ENCODE measurements at regions not wholly inside any gene's neighbourhood (a gene's known extent, or its start where the extent isn't known, plus 50 kb on each side); places are given as distances from the start of the nearest gene placed in this dataset.
"Not testable (repeated sequence)": the region's sequence is repeated elsewhere in the genome, so short reads cannot be mapped to it uniquely, and the experiment has no call there.

DNA sequence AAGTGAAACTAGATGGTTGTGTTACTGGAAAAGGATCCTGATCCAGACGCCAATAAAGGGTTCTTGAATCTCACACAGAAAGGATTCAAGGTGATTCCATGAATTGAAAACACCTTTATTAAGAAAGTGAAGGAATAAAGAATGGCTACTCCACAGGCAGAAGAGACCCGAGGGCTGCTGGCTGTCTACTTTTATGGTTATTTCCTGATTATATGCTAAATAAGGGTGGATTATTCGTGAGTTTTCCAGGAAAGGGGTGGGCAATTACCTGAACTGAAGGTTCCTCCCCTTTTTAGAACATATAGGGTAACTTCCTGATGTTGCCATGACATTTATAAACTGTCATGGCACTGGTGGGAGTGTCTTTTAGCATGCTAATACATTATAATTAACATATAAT lies 50.9 kb upstream of the WARS2 start:
- DNase-seq (ENCODE audit: extremely low read depth, low read depth, low spot score), result no peak

DNA sequence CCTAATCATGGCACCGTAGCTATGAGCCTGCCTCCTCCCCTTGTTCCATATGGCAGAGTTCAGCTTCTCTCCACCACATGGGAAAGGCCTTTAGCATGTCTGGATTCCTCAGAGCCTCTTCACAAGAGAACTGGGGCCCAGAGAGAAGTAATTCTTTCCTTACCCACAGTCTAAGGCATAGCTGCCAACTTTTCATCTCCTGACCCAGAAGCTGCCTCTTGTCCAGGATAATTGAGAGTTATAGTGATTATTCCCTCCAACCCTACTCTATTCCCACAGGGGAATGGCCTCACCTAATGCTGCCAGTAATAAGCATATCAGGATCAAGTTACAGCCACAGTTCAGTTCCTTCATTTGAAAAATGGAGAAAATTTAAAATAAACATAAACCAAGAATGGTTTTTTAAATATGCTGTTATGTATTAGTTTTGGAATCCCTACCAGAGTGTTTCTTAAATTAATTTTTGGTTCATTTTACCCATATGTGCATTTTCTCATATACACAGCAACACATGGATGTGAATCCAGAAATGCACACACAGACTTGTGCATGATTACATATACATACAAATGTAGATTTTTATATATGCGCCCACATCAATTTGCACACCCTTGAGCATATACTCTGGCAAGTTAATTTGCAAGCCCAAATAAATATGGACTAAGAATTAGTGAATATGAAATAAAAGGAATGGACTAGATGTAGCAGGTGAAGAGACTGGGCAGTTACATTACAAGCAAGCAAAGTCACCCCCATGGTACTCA lies 63.9 kb upstream of the WARS2 start:
- no peak for DNase-seq (ENCODE audit: extremely low read depth, low read depth, low spot score)

DNA sequence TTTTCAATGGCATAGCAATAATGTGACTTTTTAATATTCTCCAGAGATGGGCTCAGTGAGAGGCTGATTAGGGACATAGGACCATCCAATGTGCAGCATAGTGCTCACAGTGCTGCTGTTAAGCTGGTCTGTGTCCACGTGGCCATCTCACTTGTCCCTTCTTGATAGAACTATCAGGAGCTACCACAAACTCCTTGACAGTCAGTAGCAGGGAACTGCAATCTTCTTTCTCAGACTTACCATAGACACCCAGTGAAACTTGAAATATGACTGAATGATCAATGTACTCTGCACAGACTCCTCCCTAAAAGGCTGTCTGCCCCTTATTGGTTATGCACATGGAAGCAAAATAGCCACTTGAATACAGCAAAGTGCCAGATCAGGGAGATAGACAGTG lies 64.5 kb upstream of the WARS2 start:
- DNase-seq (ENCODE audit: extremely low read depth, low read depth, low spot score), result no peak

DNA sequence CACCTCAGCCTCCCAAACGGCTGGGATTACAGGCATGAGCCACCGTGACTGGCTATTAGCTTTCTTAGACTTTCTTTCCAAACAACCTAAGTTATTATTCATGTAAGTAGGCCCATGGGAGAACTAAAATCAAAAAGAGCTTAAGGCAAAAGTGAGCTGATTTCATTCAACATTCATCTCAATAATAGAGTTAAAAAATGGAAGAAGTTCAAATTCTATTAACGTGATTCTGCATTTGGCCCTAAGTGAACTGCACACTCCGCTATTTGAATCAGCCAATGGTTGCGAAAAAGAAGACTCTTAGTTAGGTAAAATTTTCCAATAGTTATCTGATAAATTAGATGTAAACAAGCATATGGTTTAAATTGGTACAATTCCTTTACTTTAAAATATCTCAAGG lies 68.6 kb upstream of the WARS2 start:
- DNase-seq (ENCODE audit: extremely low read depth, low read depth, low spot score), result no peak

DNA sequence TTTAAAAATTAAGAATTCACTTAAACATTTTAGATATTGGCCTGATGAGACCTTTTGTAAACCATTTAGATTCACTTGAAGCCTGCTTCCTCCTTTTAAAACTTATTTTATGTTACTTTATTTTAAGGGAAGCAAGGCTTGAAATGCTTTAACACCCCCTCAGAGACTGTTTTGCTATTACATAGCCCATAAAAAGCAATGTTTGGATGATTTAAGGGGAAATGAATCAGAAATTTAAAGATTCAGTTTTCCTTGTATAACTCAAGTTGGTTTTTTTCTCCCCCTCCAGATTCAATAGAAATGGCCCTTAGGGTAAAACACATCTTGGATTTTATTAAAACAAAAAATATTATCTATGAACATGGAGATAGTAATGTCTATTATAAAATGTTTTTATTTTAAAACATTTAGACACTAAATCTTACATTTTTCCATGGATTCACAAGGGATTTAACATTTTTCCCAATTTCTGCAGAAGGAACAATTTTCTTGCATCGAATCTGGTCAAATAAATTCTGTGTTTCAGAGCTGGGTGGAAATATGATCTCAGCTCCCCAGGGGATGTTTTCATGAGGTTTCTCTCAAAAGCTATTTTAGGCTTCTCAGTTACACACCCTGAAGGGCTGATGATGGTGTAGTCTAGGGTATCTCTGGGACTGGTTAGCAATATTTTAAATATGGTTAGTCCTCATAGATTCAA lies 69.3 kb upstream of the WARS2 start:
- no peak for DNase-seq (ENCODE audit: extremely low read depth, low read depth, low spot score)

DNA sequence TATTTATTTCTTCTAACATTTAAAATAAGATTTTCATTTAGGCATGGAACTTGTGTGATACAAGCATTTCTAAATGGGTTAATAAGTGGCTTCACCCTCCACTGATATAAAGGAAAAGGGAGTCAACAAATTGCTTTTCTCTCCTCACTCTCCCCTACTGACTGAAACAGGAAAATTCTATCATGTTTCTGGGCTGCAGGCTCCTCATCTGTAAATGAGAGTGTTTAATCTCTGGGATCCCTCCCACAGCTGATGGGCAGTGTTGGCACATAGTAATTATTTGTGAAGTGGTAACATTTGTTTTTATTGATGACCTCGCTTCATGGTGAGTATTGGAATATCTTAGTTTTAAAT lies 69.8 kb upstream of the WARS2 start:
- no peak for DNase-seq (ENCODE audit: extremely low read depth, low read depth, low spot score)

DNA sequence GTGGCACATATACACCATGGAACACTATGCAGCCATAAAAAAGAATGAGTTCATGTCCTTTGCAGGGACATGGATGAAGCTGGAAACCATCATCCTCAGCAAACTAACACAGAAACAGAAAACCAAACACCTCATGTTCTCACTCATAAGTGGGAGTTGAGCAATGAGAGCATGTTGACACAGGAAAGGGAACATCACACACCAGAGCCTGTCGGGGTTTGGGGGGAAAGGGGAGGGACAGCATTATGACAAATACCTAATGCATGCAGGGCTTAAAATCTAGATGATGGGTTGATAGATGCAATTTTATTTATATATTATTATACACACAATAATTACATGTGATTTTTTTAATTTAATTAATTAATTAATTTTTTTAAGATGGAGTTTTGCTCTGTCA lies 72.8 kb upstream of the WARS2 start:
- DNase-seq (ENCODE audit: extremely low read depth, low read depth, low spot score), result not testable (repeated sequence)

DNA sequence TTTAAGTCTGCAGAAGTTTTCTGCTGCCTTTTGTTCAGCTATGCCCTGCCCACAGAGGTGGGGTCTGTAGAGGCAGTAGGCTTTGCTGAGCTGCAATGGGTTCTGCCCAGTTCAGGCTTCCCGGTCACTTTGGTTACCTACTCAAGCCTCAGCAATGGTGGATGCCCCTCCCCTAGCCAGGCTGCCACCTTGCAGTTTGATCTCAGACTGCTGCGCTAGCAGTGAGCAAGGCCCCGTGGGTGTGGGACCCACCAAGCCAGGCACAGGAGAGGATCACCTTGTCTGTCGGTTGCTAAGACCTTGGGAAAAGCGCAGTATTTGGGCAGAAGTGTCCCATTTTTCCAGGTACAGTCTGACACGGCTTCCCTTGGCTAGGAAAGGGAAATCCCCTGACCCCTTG lies 74.5 kb upstream of the WARS2 start:
- DNase-seq (ENCODE audit: extremely low read depth, low read depth, low spot score), result not testable (repeated sequence)

DNA sequence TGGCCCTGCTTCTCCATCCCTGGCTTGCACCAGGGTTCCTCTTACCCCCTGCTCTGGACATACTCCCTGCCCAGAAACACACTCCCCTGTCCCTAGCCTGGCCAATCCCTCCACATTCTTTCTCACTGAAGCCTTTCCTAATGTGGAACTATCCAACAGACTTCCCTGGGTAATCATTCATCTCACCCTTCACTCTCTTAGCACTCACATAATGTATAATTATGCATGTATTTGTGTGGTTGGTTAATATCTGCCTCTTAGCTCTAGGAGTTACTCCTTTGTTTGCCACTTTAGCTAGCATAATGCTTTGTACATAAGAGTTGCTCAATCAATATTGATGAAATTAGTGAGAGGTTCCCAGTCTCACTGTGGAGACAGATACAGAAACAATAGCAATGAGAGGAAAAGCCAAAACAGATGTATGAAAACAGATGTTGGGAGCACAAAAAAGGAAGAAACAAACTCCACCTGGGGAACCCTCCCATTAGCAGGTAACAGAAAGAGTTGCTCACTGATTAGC lies 76.9 kb upstream of the WARS2 start:
- no peak for DNase-seq (ENCODE audit: extremely low read depth, low read depth, low spot score)

DNA sequence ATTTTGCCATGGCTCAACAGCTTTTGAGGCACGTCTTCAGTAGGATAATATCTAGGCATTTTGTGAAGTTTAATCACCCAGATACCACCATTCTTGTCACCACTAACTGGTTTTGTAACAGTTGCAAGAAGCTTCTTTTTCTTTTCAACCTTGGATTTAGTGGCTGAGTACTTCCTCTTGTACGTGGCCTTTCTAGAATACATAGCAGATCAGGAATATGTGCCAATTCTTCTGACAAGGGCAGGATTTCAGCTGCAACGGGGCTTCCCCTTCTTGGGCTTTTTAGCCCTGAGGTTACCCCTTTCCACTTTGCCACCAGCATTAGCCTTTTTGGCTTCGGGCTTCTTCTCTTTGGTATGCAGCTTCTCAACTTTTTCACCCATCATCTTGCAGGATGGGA lies 79.3 kb upstream of the WARS2 start:
- DNase-seq (ENCODE audit: extremely low read depth, low read depth, low spot score), result no peak

DNA sequence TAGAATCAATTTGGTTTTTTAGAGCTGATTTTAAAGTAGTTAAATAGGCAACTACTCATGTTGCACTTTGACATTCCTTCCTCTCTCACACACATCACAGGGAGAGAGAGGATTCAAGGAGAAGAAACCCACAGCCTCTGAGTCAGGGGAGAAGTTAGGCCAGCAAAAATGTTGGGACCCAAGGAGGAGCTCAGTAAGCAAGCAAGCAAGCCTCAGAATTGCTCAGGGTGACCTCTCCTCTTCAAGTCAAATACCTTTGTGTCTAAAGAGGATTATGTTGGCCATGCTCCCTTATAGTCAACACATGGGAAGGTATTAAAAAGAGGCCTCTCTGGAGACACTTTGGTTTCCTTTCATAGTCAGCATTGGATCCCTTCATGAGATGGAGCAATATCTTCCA lies 80.5 kb upstream of the WARS2 start:
- no peak for DNase-seq (ENCODE audit: extremely low read depth, low read depth, low spot score)

DNA sequence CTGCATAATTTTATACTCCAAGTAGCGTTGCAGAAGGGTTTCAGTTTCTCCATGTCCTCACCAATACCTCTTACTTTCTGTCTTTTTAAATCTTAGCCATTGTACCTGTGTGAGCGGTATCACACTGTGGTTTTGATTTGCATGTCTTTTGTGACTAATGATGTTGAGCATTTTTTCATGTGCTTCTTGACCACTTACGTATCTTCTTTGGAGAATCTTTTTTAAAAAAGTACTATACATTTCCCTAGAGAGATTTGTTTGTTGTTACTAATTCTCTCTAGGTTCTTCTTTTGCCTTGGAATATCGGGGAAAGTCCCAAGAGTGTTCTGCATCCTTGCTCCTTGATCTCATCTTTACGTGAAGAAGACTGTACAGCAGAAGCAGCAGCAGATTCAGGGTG lies 81.8 kb upstream of the WARS2 start:
- DNase-seq (ENCODE audit: extremely low read depth, low read depth, low spot score), result no peak

DNA sequence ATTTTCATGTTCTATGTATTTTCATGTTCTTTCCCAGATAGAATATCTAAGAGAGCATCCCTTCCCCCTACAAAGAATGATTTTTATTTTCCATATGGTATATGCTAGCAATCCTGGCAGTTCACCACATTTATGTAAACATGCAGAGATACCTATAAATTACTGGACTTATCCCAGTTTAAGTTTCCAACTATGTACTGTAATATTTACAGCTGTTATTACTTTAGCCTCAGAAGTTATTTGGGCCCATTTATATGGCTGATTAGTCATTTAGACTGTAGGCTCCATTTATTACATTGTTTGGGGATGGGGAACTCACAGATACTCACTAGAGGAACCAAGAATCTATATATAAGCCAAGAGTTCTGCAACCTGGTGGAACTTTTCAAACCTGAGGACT lies 84.8 kb upstream of the WARS2 start:
- DNase-seq (ENCODE audit: extremely low read depth, low read depth, low spot score), result no peak

DNA sequence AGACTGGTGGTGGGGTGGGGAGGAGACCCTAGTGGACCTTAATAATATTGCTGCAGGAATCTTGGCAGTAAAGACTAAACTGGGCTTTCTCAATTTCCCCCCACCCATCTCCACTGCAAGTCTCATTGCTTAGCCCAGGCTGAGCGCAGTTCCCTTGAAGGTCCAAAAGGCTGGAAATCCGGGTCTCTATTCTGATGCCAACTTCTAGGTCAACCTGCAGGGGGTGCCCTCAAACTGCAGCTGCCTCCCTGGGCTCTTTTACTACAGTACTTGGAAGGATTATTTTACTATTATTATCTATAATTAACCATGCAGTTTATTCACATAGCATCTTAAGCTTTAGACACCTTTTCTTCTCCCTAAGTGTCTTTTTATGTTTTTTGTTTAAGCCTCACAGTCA lies 85.4 kb upstream of the WARS2 start:
- DNase-seq (ENCODE audit: extremely low read depth, low read depth, low spot score), result no peak

DNA sequence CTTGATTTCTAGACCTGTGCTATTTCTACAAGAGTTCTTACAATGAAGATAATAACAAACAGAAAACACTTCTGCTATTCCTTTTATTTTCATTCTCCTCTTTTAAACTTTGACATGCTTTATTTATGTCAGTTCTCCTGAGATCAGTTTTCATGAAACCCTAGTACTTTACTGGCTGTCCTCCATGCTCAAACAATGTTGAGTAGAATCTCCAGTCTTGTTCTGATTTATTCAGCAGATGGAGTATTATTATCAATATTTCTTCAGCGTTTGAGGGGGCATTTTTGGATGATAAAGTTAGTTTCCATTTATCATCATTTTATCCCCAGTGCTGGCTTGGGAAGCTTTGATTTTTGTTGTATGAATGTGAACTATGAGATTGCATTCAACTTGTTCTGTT lies 85.9 kb upstream of the WARS2 start:
- DNase-seq (ENCODE audit: extremely low read depth, low read depth, low spot score), result no peak

DNA sequence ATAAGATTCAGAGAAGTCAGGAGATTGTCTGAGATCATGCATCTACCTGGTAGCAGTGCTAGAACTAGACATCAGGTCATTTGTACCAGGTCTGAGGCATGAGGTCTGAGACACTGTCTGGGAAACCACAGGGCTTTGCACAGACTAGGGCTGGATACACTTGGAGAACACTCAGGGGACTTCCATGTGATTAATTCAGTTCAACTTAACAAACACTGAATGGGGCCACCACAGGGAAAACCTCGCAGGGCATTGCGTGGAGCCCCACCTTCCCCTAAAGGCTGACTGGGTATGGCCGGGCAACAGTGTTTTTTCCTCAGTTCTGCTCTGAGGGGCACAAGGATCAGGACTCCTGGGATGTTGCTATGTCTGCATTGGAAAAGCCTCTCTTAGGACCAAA lies 86.5 kb upstream of the WARS2 start:
- DNase-seq (ENCODE audit: extremely low read depth, low read depth, low spot score), result no peak

DNA sequence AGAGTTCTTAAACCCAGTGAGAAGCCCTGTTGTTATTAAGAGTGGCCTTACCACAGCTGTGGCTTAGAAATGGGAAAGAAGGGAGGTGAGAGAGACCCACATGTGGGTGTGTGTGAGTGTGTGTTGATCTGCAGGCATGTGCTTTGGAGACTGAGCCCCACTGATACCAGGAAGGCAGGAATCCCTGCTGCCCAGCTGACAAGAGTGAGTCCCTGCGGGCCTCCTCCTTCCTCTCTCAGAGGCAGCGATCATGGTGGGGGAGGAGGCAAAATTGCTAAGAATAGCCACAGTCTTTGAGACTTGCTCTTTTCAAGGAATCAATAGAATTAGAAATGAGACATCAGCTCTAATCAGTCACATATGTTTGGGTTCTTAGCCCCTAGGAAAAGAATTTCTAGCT lies 87.0 kb upstream of the WARS2 start:
- DNase-seq (ENCODE audit: extremely low read depth, low read depth, low spot score), result no peak

DNA sequence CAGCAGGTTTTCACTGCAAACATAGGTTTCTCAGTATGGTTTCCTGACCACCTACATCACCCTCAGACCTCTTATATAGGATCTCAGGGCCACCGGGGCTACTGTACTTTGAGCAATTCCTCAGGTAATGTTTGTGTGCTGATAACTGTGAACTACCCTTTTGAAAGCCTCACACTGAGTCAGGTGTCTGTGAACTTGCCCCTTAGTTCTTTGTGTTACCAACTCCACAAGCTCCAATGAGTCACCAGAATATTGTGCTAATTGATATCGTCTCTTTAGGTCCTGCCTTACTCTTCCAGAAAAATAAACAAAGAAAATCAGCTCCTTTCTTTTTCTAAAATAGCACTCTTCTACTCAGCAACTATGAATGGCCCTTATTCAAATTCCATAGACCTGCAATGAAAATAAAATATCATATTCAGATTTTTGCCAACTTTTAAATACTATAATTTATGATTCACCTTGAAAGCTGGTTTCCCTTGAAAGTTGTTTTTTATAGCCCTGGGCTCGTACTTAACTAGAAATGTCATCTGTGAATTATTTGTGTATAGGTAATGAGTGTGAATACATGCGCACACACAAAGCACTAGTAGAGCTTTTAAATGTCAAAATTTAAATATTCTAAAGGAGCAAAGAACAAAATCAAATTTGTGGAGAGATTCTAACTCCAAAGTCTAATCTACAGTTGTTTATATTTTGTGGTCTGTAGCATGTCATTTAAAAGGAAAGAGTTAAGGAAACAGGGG lies 88.1 kb upstream of the WARS2 start:
- no peak for DNase-seq (ENCODE audit: extremely low read depth, low read depth, low spot score)

DNA sequence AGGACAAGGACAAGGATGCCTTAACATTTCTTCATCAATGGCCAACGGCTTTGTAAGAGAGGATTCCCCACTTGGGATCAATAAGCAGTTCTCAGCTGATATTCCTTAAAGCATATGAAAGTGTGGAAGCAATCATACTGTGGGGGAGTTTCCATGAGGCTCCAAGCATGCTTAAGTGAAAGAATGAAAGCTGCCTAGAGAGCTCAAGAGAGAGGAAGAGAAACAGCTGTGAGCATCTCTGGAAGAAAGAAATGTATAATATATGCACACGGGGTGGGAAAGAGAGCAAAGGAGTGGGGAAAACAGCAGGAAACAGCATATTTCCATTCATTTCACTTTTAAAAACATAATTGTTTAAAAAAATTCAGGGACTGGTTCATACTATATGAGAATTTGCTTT lies 94.7 kb upstream of the WARS2 start:
- no peak for DNase-seq (ENCODE audit: extremely low read depth, low read depth, low spot score)

DNA sequence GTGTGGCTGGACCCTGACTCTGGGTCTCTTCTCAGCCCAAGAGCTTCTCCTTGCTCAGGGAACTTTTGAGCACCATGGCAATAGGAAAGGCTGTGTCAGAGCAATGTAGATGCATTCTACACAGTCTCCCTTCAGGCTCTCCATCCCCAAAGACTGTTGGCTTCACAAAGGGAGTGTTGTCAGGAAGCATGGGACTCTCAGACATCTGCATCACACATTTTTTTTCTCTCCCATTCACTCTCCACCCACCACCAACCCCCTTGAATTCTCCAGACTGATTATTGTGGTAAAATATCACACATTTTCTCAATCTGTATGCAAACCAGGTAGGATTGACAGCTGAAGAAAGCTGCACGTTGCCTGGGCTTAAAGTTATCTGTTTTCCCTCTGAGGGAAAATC lies 105.4 kb upstream of the WARS2 start:
- DNase-seq (ENCODE audit: extremely low read depth, low read depth, low spot score), result no peak

DNA sequence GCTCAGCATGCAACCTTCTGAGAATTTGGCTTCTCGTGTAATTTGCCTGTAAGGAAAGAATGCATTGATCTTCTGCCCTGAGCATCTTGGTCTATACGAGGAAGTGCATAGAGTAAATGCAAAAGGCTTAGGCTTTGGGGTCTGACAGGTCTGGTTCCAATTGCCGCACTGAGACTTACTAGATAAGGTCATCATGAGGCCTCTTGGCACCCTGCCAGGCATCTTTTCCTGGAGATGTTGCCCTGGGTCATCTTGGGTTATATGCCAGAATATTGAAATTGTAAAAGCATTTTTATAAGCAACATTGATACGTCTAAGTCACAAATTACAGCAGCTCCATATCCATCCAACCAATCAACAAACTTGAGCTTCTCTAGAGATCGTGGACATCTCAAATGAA lies 108.8 kb upstream of the WARS2 start:
- DNase-seq (ENCODE audit: extremely low read depth, low read depth, low spot score), result no peak

DNA sequence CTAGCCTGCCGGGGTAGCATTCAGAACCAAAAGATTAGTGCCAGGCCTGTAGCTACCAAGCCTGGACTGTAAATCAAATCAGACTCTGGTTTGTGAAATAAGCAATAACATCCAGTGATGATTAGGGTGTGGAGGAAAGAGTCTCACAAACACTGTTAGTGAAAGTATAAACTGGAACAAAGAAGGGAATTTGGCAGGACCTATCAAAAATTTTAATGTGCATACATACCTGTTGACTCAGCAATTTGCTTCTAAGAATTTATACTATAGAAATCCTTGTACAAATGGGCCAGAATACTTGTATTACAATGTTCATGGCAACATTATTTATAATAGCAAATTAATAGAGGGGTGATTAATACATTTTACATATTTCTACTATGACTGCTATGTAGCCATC lies 109.8 kb upstream of the WARS2 start:
- no peak for DNase-seq (ENCODE audit: extremely low read depth, low read depth, low spot score)

Measured in glomerular endothelial cell (primary cell).